ENCODE measurements at regions not wholly inside any gene's neighbourhood (a gene's known extent, or its start where the extent isn't known, plus 50 kb on each side); places are given as distances from the start of the nearest gene placed in this dataset.

GRCh38 chr15:87487484-87487883 is 769.1 kb downstream of the NTRK3 start:
- TF ChIP-seq CTCF (conservative IDR thresholded peaks at IDR 0.05; ENCODE audit: low read length) (no peak), EZH2phosphoT487 (IDR thresholded peaks at IDR 0.05; ENCODE audit: borderline replicate concordance, low read depth, low read length) (no peak)

Data from OCI-LY7 (cell line).